HL-60 (cell line): ENCODE measurements at regions not wholly inside any gene's neighbourhood (a gene's known extent, or its start where the extent isn't known, plus 50 kb on each side); places are given as distances from the start of the nearest gene placed in this dataset.

Source experiments
- POLR2AphosphoS5 ChIP-seq: IDR thresholded peaks from 2 replicates; pipeline ENCODE4 v1.6.1; 2012; ENCODE audit warnings: low read depth
- TF ChIP-seq, protein P1 (sequence below): IDR thresholded peaks from 2 replicates; pipeline ENCODE4 v1.6.1; 2012; ENCODE audit warnings: low read depth; ENCODE audit not compliant: insufficient replicate concordance
- TF ChIP-seq, protein P2 (sequence below): IDR thresholded peaks from one replicate; pipeline ENCODE4 v1.5.1; 2011; ENCODE audit warnings: low read length, control low read depth, inconsistent platforms; ENCODE audit not compliant: insufficient read depth

DNA sequence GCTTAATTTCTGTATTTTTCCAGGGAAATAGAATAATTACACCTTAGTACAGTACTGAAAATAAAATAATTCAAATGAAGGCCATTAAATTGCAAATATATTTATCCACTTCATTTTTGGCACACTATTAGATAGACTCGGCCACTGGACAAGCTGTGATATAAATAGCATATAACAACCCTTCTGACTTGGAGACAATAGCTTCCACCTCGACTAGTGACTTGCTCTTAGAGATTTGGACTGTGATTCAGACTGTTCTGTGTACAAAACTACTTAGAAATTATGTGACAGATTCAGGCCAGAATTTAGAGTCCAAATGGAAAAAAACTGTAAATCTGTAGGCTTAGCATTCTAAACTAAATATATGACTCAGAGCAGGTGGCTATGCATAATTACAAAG is 949.9 kb downstream of the LRFN5 start:
- TF ChIP-seq, protein P1, sequence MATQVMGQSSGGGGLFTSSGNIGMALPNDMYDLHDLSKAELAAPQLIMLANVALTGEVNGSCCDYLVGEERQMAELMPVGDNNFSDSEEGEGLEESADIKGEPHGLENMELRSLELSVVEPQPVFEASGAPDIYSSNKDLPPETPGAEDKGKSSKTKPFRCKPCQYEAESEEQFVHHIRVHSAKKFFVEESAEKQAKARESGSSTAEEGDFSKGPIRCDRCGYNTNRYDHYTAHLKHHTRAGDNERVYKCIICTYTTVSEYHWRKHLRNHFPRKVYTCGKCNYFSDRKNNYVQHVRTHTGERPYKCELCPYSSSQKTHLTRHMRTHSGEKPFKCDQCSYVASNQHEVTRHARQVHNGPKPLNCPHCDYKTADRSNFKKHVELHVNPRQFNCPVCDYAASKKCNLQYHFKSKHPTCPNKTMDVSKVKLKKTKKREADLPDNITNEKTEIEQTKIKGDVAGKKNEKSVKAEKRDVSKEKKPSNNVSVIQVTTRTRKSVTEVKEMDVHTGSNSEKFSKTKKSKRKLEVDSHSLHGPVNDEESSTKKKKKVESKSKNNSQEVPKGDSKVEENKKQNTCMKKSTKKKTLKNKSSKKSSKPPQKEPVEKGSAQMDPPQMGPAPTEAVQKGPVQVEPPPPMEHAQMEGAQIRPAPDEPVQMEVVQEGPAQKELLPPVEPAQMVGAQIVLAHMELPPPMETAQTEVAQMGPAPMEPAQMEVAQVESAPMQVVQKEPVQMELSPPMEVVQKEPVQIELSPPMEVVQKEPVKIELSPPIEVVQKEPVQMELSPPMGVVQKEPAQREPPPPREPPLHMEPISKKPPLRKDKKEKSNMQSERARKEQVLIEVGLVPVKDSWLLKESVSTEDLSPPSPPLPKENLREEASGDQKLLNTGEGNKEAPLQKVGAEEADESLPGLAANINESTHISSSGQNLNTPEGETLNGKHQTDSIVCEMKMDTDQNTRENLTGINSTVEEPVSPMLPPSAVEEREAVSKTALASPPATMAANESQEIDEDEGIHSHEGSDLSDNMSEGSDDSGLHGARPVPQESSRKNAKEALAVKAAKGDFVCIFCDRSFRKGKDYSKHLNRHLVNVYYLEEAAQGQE = no peak
- TF ChIP-seq, protein P2, sequence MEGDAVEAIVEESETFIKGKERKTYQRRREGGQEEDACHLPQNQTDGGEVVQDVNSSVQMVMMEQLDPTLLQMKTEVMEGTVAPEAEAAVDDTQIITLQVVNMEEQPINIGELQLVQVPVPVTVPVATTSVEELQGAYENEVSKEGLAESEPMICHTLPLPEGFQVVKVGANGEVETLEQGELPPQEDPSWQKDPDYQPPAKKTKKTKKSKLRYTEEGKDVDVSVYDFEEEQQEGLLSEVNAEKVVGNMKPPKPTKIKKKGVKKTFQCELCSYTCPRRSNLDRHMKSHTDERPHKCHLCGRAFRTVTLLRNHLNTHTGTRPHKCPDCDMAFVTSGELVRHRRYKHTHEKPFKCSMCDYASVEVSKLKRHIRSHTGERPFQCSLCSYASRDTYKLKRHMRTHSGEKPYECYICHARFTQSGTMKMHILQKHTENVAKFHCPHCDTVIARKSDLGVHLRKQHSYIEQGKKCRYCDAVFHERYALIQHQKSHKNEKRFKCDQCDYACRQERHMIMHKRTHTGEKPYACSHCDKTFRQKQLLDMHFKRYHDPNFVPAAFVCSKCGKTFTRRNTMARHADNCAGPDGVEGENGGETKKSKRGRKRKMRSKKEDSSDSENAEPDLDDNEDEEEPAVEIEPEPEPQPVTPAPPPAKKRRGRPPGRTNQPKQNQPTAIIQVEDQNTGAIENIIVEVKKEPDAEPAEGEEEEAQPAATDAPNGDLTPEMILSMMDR = no peak
- TF ChIP-seq POLR2AphosphoS5 = no peak
